ENCODE measurements at regions not wholly inside any gene's neighbourhood (a gene's known extent, or its start where the extent isn't known, plus 50 kb on each side); places are given as distances from the start of the nearest gene placed in this dataset.
A peak's percentile ranks its signal among the peaks of the same experiment; 100 is the strongest.
"Not testable (repeated sequence)": the region's sequence is repeated elsewhere in the genome, so short reads cannot be mapped to it uniquely, and the experiment has no call there.

DNA sequence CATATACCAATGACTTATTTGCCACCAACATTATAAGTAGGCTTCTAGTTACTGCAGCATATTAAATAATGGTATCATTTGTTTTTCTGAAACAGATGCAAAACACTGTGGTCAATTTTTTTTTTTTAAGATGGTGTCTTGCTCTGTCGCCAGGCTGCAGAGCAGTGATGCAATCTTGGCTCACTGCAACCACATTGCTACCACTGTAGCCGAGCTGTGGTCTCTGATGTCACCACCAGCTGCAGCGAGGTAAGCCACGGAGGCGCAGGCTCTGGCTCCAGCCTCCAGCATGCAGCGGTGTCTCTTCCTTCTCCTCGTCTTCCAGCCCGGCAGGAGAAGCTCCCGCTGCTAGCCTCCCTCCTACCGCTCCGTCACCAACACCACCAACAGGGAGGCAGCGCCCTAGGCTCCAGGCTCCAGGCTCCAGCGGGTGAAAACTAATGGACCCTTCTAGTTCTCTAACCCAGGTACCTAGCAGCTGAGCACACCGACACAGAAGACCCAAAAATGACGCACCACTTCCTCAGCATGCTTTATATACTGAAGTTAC is 840.8 kb downstream of the SPATA31A1 start:
- H3K27me3 Mint-ChIP-seq; H3K4me1 Mint-ChIP-seq; DNase-seq; H3K9me3 Mint-ChIP-seq; CTCF ChIA-PET; POLR2A ChIA-PET; H3K27ac Mint-ChIP-seq; H3K36me3 Mint-ChIP-seq (ENCODE audit: low read depth); H3K4me3 Mint-ChIP-seq: not testable (repeated sequence)

- H3K9me3 Mint-ChIP-seq; H3K4me1 Mint-ChIP-seq; H3K27ac Mint-ChIP-seq; H3K4me3 Mint-ChIP-seq; DNase-seq; H3K27me3 Mint-ChIP-seq; CTCF ChIA-PET; H3K36me3 Mint-ChIP-seq (ENCODE audit: low read depth); POLR2A ChIA-PET: not testable (repeated sequence)
These were observed 841.3 kb downstream of the SPATA31A1 start for GRCh38 chr9:40196803-40197202.

DNA sequence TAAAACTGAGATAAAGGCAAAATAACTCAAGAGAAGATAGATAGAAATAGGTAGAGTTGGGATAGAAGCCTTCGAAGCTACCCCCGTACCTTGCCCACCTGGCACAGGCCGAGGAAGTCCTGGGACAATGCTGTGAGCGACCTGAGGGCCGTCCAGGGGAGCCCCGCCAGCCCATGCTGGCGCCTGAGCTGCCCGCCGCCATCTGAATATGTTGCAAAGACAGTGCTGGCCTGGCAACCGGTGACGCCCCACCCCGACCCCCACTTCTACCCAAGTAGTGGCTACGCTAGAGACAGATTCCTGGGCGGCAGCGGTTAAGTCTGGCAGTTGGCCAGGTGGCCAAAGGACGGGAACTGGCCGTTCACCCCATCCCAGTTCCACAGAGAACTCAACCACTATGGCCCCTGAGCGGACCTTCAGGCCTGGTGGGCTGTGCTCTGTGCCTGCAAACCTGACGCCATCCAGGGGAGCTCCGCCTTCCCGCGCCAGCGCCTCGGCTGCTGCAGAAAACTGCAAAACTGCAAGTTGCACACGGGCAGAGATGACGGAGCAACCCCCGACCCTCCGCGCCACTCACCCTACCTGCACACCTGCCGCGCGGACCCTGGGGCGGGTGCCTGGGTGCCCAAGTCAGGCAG is 866.2 kb downstream of the SPATA31A1 start:
- H3K4me3 Mint-ChIP-seq; H3K27ac Mint-ChIP-seq; H3K4me1 Mint-ChIP-seq; H3K27me3 Mint-ChIP-seq; DNase-seq; H3K36me3 Mint-ChIP-seq (ENCODE audit: low read depth); CTCF ChIA-PET; H3K9me3 Mint-ChIP-seq; POLR2A ChIA-PET: not testable (repeated sequence)

- H3K4me1 Mint-ChIP-seq; POLR2A ChIA-PET; H3K27me3 Mint-ChIP-seq; DNase-seq; H3K27ac Mint-ChIP-seq; H3K4me3 Mint-ChIP-seq; H3K9me3 Mint-ChIP-seq; CTCF ChIA-PET; H3K36me3 Mint-ChIP-seq (ENCODE audit: low read depth): not testable (repeated sequence)
These were observed 867.2 kb downstream of the SPATA31A1 start for GRCh38 chr9:40222617-40223200.

DNA sequence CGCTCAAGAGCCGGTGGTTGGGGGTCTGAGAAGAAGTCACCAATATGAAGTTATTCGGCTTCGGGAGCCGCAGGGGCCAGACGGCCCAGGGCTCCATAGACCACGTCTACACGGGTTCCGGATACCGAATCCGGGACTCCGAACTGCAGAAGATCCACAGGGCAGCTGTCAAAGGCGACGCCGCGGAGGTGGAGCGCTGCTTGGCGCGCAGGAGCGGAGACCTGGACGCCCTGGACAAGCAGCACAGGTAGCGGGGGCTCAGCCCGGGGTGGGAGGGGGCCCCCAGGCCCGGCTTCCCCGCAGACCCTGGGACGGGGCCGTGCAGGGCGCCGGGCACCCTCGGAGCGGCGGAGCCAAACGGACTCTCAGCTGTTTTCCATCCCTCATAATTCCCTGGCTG is 867.9 kb downstream of the SPATA31A1 start:
- POLR2A ChIA-PET; H3K36me3 Mint-ChIP-seq (ENCODE audit: low read depth); H3K9me3 Mint-ChIP-seq; H3K27me3 Mint-ChIP-seq; CTCF ChIA-PET; H3K4me3 Mint-ChIP-seq; H3K4me1 Mint-ChIP-seq; H3K27ac Mint-ChIP-seq: not testable (repeated sequence)
- DNase-seq: peak; percentile 15
